OCI-LY1 (cell line): ENCODE measurements at regions not wholly inside any gene's neighbourhood (a gene's known extent, or its start where the extent isn't known, plus 50 kb on each side); places are given as distances from the start of the nearest gene placed in this dataset.

Source experiments
- EZH2 ChIP-seq: fragments of 200-600 bp; sonication (generic), shearing (Covaris generic); IDR thresholded peaks from 2 replicates; pipeline ENCODE4 v1.8.0; 2017; ENCODE audit warnings: borderline replicate concordance, mixed run types, mild to moderate bottlenecking, antibody characterized with exemption, low read length, moderate library complexity, mixed read lengths
- TF ChIP-seq, protein P1 (sequence below): fragments of 200-600 bp; sonication (generic), shearing (Covaris generic); IDR thresholded peaks from 2 replicates; pipeline ENCODE4 v1.5.1; 2017; ENCODE audit warnings: mild to moderate bottlenecking, antibody characterized with exemption, low read length, moderate library complexity, mixed read lengths

DNA sequence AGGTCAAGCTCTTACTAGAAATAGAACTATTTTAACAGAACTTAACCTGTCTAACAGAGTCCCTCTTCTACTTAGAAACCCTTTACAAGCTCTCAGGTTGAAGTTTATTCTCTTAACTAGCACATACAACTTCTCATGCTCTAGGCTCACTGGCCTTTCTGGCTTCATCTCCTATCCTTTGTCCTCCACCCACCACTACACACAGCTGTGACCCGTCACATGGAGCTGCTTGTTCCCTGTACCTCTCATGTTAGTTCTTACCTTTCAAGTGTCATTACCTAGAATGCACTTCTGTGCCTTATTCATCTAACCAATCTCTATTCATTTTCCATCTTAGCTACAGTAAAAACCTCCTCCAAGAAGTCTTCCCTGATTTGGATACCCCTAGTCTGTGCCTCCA lies 89.4 kb upstream of the APC start:
- no peak for TF ChIP-seq EZH2
- TF ChIP-seq, protein P1, sequence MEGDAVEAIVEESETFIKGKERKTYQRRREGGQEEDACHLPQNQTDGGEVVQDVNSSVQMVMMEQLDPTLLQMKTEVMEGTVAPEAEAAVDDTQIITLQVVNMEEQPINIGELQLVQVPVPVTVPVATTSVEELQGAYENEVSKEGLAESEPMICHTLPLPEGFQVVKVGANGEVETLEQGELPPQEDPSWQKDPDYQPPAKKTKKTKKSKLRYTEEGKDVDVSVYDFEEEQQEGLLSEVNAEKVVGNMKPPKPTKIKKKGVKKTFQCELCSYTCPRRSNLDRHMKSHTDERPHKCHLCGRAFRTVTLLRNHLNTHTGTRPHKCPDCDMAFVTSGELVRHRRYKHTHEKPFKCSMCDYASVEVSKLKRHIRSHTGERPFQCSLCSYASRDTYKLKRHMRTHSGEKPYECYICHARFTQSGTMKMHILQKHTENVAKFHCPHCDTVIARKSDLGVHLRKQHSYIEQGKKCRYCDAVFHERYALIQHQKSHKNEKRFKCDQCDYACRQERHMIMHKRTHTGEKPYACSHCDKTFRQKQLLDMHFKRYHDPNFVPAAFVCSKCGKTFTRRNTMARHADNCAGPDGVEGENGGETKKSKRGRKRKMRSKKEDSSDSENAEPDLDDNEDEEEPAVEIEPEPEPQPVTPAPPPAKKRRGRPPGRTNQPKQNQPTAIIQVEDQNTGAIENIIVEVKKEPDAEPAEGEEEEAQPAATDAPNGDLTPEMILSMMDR = no peak
